Pancreas (tissue), 10 donors: ENCODE measurements at regions not wholly inside any gene's neighbourhood (a gene's known extent, or its start where the extent isn't known, plus 50 kb on each side); places are given as distances from the start of the nearest gene placed in this dataset.

Experiments used
- ATAC-seq, 4 donors: fragments of 200-7000 bp; cut with Tn5 transposase; one replicate each; pipeline versions ENCODE4 v1.8.0 to v1.9.1; 2020; ENCODE audit warnings: mild to moderate bottlenecking in 4 of 4, moderate library complexity in 4 of 4
- DNase-seq, 6 donors: peaks; one replicate each; pipeline ENCODE4 v3.0.0-alpha.2; 2020
- FAIRE-seq: peaks from 2 replicates; lab custom pipeline; 2012; peaks lifted over from hg19 to GRCh38; lab: Jason Lieb, UNC
- H3K27ac ChIP-seq, 4 donors: fragments of 200-600 bp; sonication (generic); 1 replicate in 3 of 4; 2 replicates in 1 of 4; pipeline versions ENCODE4 v1.5.0 to v1.8.0; 2020
- H3K27me3 ChIP-seq, 4 donors: fragments of 200-600 bp; one replicate each; pipeline ENCODE4 v1.8.0; 2021
- H3K36me3 ChIP-seq, 3 donors: fragments of 200-600 bp; sonication (generic) in 1 of 3; one replicate each; pipeline versions ENCODE4 v1.5.0 to v1.8.0; 2020 to 2021
- H3K4me1 ChIP-seq, 3 donors: fragments of 200-600 bp; one replicate each; pipeline ENCODE4 v1.8.0; 2021
- H3K4me3 ChIP-seq, 4 donors: fragments of 200-600 bp; sonication (generic) in 2 of 4; one replicate each; pipeline versions ENCODE4 v1.5.0 to v1.8.0; 2020 to 2021
- H3K9me3 ChIP-seq, 4 donors: fragments of 200-600 bp; one replicate each; pipeline ENCODE4 v1.8.0; 2021
- WGBS, 2 donors: extraction: QIAGEN DNeasy Blood & Tissue Kit; methylation state at CpG; one replicate each; pipeline ENCODE4 v1.1.7; 2013; 5-methylcytosine and 5-hydroxymethylcytosine counted together
- intact Hi-C, 3 donors: fragments of 100-400 bp; cut with DNase I; formaldehyde crosslinking; loops; one replicate each; pipeline versions ENCODE4 v1.11.1 to v1.14.2; 2022
- TF ChIP-seq, protein P1 (sequence below), 4 donors: fragments of 200-600 bp; sonication (generic) in 3 of 4; IDR thresholded peaks; one replicate each; pipeline versions ENCODE4 v1.5.0 to v1.8.0; 2021; ENCODE audit warnings: antibody characterized with exemption in 4 of 4
- donor health status: healthy with polysubstance abuse.
- donor health status: DM: no; HTN: no; CAD: no; lungs with moderate emphysema.
- donor health status: DM: no; HTN: no; CAD: no.
- donor health status: control.
- donor health status: control.
- donor health status: Bipolar disorder and iron deficiency.
- donor health status: DM: yes; HTN: yes; CAD: no.
- donor health status: DM: no; HTN: no; CAD: no.
- donor health status: DM: no; HTN: no; CAD: no.
- donor health status: DM: yes; HTN: yes; CAD: no.

GRCh38 chr13:38421590-38422560 lies 72.2 kb downstream of the UFM1 start:
- Histone ChIP-seq H3K4me3 (no peak overlapping the region), H3K9me3 (no peaks in the 10 kb centered on the region), H3K27ac (no peak overlapping the region), H3K36me3 (no peaks in the 10 kb centered on the region), H3K4me1 (no peaks in the 10 kb centered on the region), H3K27me3 (no peaks in the 10 kb centered on the region)
- FAIRE-seq = no peak
- no peak for ATAC-seq
- 84 to 92% methylated on average over 5 of the region's 5 CpGs for WGBS, 2 donors
- TF ChIP-seq, protein P1, sequence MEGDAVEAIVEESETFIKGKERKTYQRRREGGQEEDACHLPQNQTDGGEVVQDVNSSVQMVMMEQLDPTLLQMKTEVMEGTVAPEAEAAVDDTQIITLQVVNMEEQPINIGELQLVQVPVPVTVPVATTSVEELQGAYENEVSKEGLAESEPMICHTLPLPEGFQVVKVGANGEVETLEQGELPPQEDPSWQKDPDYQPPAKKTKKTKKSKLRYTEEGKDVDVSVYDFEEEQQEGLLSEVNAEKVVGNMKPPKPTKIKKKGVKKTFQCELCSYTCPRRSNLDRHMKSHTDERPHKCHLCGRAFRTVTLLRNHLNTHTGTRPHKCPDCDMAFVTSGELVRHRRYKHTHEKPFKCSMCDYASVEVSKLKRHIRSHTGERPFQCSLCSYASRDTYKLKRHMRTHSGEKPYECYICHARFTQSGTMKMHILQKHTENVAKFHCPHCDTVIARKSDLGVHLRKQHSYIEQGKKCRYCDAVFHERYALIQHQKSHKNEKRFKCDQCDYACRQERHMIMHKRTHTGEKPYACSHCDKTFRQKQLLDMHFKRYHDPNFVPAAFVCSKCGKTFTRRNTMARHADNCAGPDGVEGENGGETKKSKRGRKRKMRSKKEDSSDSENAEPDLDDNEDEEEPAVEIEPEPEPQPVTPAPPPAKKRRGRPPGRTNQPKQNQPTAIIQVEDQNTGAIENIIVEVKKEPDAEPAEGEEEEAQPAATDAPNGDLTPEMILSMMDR (IDR thresholded peaks at IDR 0.05) = no peak
- intact Hi-C loops = no loop called here
- DNase-seq = no peak

GRCh38 chr13:38429916-38430315 lies 80.3 kb downstream of the UFM1 start:
- Histone ChIP-seq H3K4me3 (no peak overlapping the region), H3K36me3 (no peaks in the 10 kb centered on the region), H3K27ac (no peak overlapping the region), H3K27me3 (no peaks in the 10 kb centered on the region), H3K4me1 (no peaks in the 10 kb centered on the region), H3K9me3 (no peaks in the 10 kb centered on the region)
- 91 to 97% methylated on average over 1 of the region's 1 CpG for WGBS, 2 donors
- intact Hi-C loops = no loop called here
- no peak for FAIRE-seq
- TF ChIP-seq, protein P1 (IDR thresholded peaks at IDR 0.05) = no peak
- DNase-seq = no peak
- ATAC-seq = no peak

DNA sequence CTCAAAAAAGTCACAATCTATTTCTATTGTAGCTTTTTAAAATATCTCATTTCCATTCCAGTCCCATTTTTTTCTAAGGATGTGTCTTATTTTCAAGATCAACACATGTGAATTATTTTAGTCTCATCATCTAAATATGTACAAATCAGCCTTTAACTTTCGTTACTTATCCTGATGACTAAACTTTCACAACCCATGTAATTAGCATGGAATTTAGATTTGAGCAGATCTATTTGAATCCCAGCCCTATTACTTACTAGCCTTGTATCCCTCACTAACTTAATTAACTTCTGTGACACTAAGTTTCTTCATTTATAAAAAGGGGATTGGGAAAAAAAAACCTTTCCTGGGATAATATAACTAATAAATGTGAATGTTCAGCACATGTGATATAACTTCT lies 81.1 kb downstream of the UFM1 start:
- Histone ChIP-seq H3K9me3 (no peaks in the 10 kb centered on the region), H3K4me3 (no peak overlapping the region), H3K4me1 (no peaks in the 10 kb centered on the region), H3K27me3 (no peaks in the 10 kb centered on the region), H3K36me3 (no peaks in the 10 kb centered on the region), H3K27ac (no peak overlapping the region)
- ATAC-seq (no peak), DNase-seq (no peak), FAIRE-seq (no peak)
- TF ChIP-seq, protein P1 (IDR thresholded peaks at IDR 0.05) = no peak
- intact Hi-C loops = no loop called here
- 73 to 74% methylated on average over 1 of the region's 1 CpG for WGBS, 2 donors

GRCh38 chr13:38440666-38441065 lies 91.0 kb downstream of the UFM1 start:
- 66 to 73% methylated on average over 4 of the region's 4 CpGs for WGBS, 2 donors
- FAIRE-seq (no peak), ATAC-seq (no peak), DNase-seq (no peak)
- intact Hi-C loops = no loop called here
- Histone ChIP-seq H3K27ac (no peak overlapping the region), H3K4me3 (no peak overlapping the region), H3K27me3 (no peaks in the 10 kb centered on the region), H3K9me3 (no peaks in the 10 kb centered on the region), H3K4me1 (no peaks in the 10 kb centered on the region), H3K36me3 (no peaks in the 10 kb centered on the region)
- TF ChIP-seq, protein P1 (IDR thresholded peaks at IDR 0.05) = no peak

- no peak overlapping the region for H3K4me3 ChIP-seq
- H3K4me1 ChIP-seq = no peaks in the 10 kb centered on the region
- DNase-seq (no peak), FAIRE-seq (no peak), ATAC-seq (no peak)
- H3K27me3 ChIP-seq = no peaks in the 10 kb centered on the region
- no peak overlapping the region for H3K27ac ChIP-seq
- no peaks in the 10 kb centered on the region for H3K9me3 ChIP-seq
- intact Hi-C loops = no loop called here
- TF ChIP-seq, protein P1 (IDR thresholded peaks at IDR 0.05) = no peak
- H3K36me3 ChIP-seq = no peaks in the 10 kb centered on the region
- WGBS, 2 donors = 73 to 88% methylated on average over 2 of the region's 2 CpGs
Observed at GRCh38 chr13:38444904-38445303, 95.3 kb downstream of the UFM1 start.
